GM12872 (cell line): ENCODE measurements at regions not wholly inside any gene's neighbourhood (a gene's known extent, or its start where the extent isn't known, plus 50 kb on each side); places are given as distances from the start of the nearest gene placed in this dataset.

ENCODE experiments used
- CTCF ChIP-seq: IDR thresholded peaks from 3 replicates; pipeline ENCODE4 v1.5.1; 2011; ENCODE audit warnings: low read depth, mild to moderate bottlenecking, low read length, moderate library complexity; ENCODE audit not compliant: insufficient read depth

- TF ChIP-seq CTCF, result no peak
These were observed 59.9 kb upstream of the SETBP1 start for GRCh38 chr18:44620812-44621211.

GRCh38 chr18:44624052-44624451 lies 56.6 kb upstream of the SETBP1 start:
- TF ChIP-seq CTCF, result no peak

DNA sequence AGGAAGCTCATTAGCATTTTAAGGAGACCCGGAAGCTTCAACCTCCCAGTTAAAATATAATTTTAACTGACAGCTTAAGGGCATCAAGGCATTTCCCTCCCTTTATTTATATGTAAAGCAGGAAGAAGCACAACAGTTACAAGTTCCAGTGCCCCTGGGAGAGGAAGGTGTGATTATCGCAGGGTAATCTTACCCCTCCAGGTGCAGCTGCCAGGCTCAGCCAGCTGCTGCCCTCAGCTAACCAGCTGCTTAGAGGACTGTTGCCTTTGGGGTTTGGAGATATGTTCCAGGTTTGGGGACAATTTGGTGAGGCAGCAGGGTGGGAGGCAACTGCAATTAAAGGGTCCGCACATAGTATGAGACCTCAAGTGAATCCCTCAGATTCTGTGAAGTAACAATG lies 55.3 kb upstream of the SETBP1 start:
- TF ChIP-seq CTCF, result no peak

DNA sequence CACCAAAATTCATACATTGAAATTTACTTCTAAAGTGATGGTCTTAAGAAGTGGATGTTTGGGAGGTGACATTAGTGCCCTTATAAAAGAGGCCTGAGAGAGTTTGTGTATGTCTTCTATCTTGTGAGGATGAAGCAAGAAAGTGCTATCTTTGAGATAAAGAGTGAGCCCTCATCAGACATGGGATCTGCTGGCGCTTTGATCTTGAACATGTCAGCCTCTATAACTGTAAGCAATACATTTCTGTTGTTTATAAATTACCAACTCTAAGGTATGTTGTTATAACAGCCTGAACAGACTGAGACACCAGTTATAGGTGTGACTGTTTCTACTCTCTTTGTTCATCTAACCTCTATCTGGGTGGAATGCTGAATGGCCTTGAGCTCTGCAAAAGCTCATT lies 54.5 kb upstream of the SETBP1 start:
- TF ChIP-seq CTCF, result no peak

- TF ChIP-seq CTCF, result no peak
These were observed 53.9 kb upstream of the SETBP1 start for GRCh38 chr18:44626807-44627206.

- TF ChIP-seq CTCF, result no peak
These were observed 53.4 kb upstream of the SETBP1 start for GRCh38 chr18:44627280-44627679.

- no peak for TF ChIP-seq CTCF
These were observed 51.3 kb upstream of the SETBP1 start for GRCh38 chr18:44629406-44629805.

GRCh38 chr18:44630118-44630517 lies 50.6 kb upstream of the SETBP1 start:
- no peak for TF ChIP-seq CTCF
